SK-MEL-5 (cell line): ENCODE measurements at regions not wholly inside any gene's neighbourhood (a gene's known extent, or its start where the extent isn't known, plus 50 kb on each side); places are given as distances from the start of the nearest gene placed in this dataset.
A peak's percentile ranks its signal among the peaks of the same experiment; 100 is the strongest.

Experiments used
- DNase-seq: peaks from one replicate; pipeline ENCODE4 v3.0.0-alpha.2; 2016; ENCODE audit warnings: low read depth, low spot score
- in situ Hi-C: cut with HindIII; loops from 2 replicates; pipeline ENCODE4 v1.10.0; 2016; ENCODE audit warnings: low sequenced_read_pairs, high pct_unique_total_duplicates, low pct_unique_long_range_greater_than_20kb

DNA sequence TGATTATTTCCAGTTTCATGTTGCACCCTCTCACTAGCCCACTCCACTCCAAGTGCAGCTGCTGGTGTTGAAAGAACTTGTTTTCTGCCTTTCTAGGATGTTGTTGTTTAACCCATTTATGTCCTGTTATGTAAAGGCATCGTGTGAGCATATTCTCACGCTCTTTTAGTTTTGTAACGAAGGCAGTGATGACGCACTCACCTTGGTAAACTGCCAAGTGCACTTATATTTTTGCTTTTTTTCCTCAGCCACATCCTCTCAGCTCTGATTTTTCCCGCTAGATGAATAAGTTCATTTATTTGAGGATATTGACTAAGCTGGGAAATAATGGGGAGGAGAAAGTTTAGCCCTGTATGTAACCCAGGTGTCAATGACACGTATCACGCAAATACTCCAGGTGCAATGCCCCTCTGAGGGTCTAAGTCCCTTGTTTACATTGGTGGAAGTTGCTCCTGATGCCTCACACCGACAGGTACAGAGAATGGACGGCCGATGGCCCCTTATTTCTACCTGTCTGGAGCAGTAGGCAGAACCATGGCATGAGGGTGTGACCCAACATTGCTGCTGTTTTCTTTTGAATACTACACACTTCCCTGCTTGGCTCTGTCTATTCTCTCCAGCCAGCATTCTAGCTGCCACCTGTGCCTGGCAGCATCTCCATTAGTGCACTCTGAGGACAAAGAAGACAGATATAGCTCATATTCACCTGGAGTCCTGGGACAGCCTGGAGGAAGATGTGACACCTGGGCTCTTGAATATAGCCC lies 132.7 kb upstream of the SLC24A3 start:
- peak; percentile 85 for DNase-seq
- in situ Hi-C loops = no loop called here

GRCh38 chr20:19081937-19082336 lies 130.5 kb upstream of the SLC24A3 start:
- no peak for DNase-seq

GRCh38 chr20:19083136-19083621 lies 129.3 kb upstream of the SLC24A3 start:
- in situ Hi-C loops = no loop called here
- DNase-seq = peak; percentile 60

More at GRCh38 chr20:19081937-19082336, 130.5 kb upstream of the SLC24A3 start:
- in situ Hi-C loops = no loop called here

DNA sequence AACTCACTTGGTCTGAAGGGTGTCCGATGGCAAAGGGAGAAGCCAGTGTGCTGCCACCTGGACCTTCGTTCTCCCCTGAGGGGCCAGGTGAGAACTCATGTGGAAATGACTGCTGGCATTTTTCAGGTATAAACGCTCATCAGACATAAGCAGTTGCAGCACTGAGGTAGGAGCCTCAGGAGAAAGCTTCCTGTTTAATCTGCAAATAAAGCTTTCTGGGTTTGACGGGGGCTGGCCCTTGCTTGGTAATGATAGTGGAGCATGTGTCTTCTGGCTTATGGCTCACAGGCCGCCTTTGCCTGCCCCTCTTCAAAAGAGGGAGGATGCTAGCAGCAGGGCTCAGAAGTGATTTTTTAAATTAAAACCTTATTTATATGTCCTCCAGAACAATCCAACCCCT lies 122.1 kb upstream of the SLC24A3 start:
- in situ Hi-C loops = no loop called here
- peak; percentile 35 for DNase-seq

DNA sequence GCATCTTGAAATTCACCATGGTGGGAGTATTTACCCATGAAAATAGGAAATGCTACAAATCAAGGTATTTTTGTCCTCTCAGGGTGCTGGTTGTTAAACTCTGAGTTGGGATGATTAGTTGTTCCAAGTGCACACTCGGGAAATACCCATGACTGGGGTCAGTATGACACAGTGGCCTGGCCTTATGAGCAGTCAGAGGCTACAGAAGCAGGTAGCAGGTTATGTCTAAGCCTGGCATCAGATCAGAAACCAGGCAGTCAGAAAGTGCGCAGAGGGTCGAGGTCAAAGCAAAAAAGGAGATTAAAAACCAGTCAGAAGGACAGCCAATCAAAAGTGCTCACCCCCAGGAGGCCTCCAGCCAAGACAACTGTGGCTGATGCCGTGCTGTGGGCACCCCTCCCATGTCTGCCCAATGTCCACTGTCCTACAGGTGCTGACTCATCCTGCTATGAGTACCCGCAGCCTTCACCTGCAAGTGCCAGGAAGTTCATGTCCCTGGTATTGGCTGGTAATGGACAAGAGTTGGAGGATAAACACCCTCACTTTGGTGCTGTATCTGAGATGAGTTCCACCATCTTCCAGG lies 117.4 kb upstream of the SLC24A3 start:
- no peak for DNase-seq
- in situ Hi-C loops = no loop called here

DNA sequence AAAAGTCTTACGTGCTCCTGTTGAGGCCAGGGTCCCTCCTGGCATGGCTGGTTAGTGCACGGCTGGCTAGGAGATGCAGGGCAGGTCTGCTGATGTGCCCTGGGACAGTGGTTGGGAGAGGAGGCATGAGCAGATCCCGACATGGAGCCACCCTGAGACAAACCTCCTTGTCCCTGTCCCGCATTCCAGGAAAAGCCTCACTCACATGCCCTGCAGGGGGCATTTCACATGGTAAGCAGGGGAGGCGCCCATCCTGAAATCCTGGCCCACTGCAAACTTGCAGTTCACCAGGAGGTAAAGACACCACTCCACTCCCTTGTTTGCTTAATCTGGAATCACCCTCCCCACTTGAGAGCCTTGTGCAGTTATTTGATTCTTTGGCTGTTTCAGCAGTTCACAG lies 116.7 kb upstream of the SLC24A3 start:
- in situ Hi-C loops = no loop called here
- DNase-seq = peak; percentile 27

DNA sequence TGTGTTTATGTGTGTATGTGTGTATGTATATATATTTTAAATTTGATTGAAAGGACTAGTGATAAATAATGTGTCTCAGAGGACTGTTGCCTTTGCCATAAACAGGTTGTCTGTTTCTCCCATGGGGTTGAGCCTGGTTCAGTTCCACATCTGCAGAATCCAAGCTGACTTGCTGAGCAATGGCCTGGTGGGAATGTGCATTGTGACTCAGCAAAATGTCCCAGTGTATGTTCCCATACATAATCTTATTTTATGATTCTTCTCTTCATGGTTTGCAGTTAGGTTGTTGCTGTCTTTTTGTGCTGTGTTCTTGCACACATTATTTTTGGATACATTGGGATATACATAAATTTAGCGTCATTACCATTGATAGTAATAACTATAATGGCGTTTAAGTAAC lies 115.6 kb upstream of the SLC24A3 start:
- DNase-seq = no peak
- in situ Hi-C loops = no loop called here

DNA sequence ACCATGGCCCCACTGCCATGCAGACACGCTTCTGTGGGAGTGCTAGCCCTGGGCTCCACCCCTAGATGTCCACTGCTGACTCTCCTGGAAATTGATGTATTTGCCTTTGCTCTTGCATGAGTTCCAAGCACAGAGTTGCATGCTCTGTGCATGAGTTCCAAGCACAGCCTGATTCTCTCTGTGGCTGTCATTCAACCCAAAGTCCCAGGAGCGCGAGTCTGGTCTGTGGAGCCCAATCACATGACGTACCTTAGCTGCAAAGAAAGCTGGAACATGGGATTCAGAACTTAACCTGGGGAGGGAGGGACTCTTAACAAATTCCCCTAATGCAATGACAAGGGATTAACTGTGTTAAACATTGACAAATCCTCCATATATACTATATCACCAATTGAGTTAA lies 114.3 kb upstream of the SLC24A3 start:
- in situ Hi-C loops = no loop called here
- no peak for DNase-seq

- in situ Hi-C loops = no loop called here
- DNase-seq = no peak
Observed at GRCh38 chr20:19098806-19099578, 113.5 kb upstream of the SLC24A3 start.

GRCh38 chr20:19099596-19100545 lies 112.6 kb upstream of the SLC24A3 start:
- DNase-seq = no peak
- in situ Hi-C loops = no loop called here

DNA sequence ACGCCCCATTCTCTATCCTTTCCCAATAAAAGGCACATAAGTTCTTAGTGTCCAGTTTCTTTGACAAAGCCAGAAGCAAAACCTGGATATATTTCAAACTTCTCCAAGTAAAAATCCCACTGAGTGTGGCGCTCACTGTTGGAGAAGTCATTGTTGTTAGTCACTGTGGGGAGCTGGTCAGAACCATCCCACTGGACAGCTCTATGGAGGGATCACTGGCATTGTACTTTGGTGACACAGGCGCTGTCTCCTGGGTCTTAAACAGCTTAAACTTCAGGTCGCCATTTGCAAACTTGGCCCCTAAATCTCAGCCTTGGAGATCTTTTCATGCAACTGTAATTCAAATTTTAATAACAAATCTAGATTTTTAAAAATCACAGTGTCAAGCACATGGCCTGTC lies 111.5 kb upstream of the SLC24A3 start:
- DNase-seq = no peak
- in situ Hi-C loops = no loop called here

DNA sequence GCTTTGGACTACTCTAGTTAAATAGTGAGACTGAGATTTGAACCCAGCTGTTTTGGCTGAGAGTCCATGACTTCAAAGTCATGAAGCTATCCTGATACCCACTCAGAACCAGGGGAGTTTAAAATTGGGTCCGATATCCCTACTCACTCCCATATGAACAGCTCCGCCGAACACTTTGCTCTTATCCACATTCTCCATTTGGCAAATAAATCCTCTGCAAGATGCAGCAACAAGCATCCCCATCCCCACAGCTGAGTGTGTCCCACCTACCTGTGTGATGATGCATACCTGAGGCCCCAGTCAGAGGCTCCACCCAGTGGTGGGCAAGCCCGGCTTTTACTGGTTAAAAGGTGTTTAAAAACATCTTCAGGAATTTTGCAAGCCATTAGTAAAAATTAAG lies 108.3 kb upstream of the SLC24A3 start:
- in situ Hi-C loops = no loop called here
- no peak for DNase-seq

- in situ Hi-C loops = no loop called here
- no peak for DNase-seq
Observed at GRCh38 chr20:19108155-19108554, 104.3 kb upstream of the SLC24A3 start.

DNA sequence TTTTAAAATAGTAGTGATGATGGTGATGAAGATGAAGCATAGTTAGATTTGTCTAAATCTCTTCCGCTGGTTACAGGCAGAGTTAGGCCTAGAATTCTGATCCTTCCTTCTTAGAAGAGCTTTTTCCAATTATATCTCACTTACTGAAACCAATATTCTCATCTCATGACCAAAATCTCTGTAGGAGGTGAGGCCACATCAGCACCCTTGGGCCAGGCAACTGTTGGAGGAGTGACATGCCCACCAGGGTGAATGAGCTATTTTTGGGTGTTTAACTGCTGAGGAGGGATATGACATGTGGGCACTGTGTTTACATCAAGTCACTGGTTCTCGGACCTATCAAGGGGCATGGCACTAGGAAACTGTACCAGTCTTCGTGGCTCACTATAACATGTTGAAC lies 102.2 kb upstream of the SLC24A3 start:
- no peak for DNase-seq
- in situ Hi-C loops = no loop called here

- in situ Hi-C loops = no loop called here
- no peak for DNase-seq
Observed at GRCh38 chr20:19110881-19111460, 101.5 kb upstream of the SLC24A3 start.

- in situ Hi-C loops = no loop called here
- no peak for DNase-seq
Observed at GRCh38 chr20:19112828-19113227, 99.6 kb upstream of the SLC24A3 start.

- DNase-seq = no peak
- in situ Hi-C loops = no loop called here
Observed at GRCh38 chr20:19113343-19113930, 99.0 kb upstream of the SLC24A3 start.
